IMR-90 (cell line): ENCODE measurements at regions not wholly inside any gene's neighbourhood (a gene's known extent, or its start where the extent isn't known, plus 50 kb on each side); places are given as distances from the start of the nearest gene placed in this dataset.

Source experiments
- ATAC-seq: fragments of 200-7000 bp; cut with Tn5 transposase; 2 replicates; pipeline ENCODE4 v1.9.1; 2020; ENCODE audit warnings: low read depth, mild to moderate bottlenecking, moderate library complexity
- BruUV-seq: library from RNA; stranded (reverse); fragments of 400-500 nt; replicated peaks from 2 replicates; lab custom pipeline; 2021; lab: Mats Ljungman, UMichigan
- CTCF ChIA-PET: fragments of 300-600 bp; formaldehyde crosslinking; extraction: SDS; loops from one replicate; lab custom pipeline; 2021; ENCODE audit warnings: antibody characterized with exemption; lab: Yijun Ruan, JAX
- POLR2A ChIA-PET: fragments of 300-600 bp; sonication (Branson Sonifier 250); formaldehyde crosslinking; loops from one replicate; lab custom pipeline; 2022; ENCODE audit warnings: antibody characterized with exemption; ENCODE audit not compliant: unreplicated experiment; lab: Charles Lee
- DNase-seq: peaks from one replicate; pipeline ENCODE4 v3.0.0; 2013
- H2AFZ ChIP-seq: replicated peaks from 2 replicates; pipeline ENCODE3; 2013; ENCODE audit warnings: low read length, mild to moderate bottlenecking; ENCODE audit not compliant: poor library complexity
- H2AK5ac ChIP-seq: 2 replicates; pipeline ENCODE4 v1.6.1; 2013; ENCODE audit warnings: low read depth, low read length, inconsistent platforms
- H2AK9ac ChIP-seq: replicated peaks from 2 replicates; pipeline ENCODE3; 2013; ENCODE audit warnings: mild to moderate bottlenecking, low read depth, low read length, moderate library complexity; ENCODE audit not compliant: poor library complexity
- H2BK120ac ChIP-seq: 2 replicates; pipeline ENCODE4 v1.6.1; 2013; ENCODE audit warnings: low read depth, low read length, inconsistent platforms
- H2BK15ac ChIP-seq: 3 replicates; pipeline ENCODE4 v1.6.1; 2013; ENCODE audit warnings: low read depth, low read length, inconsistent platforms
- H2BK20ac ChIP-seq: 2 replicates; pipeline ENCODE4 v1.6.1; 2013; ENCODE audit warnings: low read depth, mild to moderate bottlenecking, inconsistent platforms, low read length, moderate library complexity
- H2BK5ac ChIP-seq: 2 replicates; pipeline ENCODE4 v1.6.1; 2013; ENCODE audit warnings: mild to moderate bottlenecking, low read depth, low read length, inconsistent platforms; ENCODE audit not compliant: poor library complexity, severe bottlenecking
- H3K14ac ChIP-seq: replicated peaks from 2 replicates; pipeline ENCODE4 v1.6.1; 2013; ENCODE audit warnings: low read depth, low read length, inconsistent platforms
- H3K18ac ChIP-seq: 2 replicates; pipeline ENCODE4 v1.6.1; 2013; ENCODE audit warnings: low read depth, low read length, control low read depth
- H3K23ac ChIP-seq: 2 replicates; pipeline ENCODE4 v1.6.1; 2013; ENCODE audit warnings: low read depth, low read length, inconsistent platforms
- H3K27ac ChIP-seq: 2 replicates; pipeline ENCODE4 v1.5.1; 2013; ENCODE audit warnings: mild to moderate bottlenecking, control low read depth, low read length; ENCODE audit not compliant: insufficient read depth
- H3K27me3 ChIP-seq: 2 replicates; pipeline ENCODE4 v1.6.1; 2013; ENCODE audit warnings: low read length; ENCODE audit not compliant: control insufficient read depth, insufficient read depth
- H3K36me3 ChIP-seq: 2 replicates; pipeline ENCODE4 v1.6.1; 2013; ENCODE audit warnings: low read length, mixed read lengths; ENCODE audit not compliant: control insufficient read depth, insufficient read depth
- H3K4ac ChIP-seq: 2 replicates; pipeline ENCODE4 v1.6.1; 2013; ENCODE audit warnings: low read depth, low read length, inconsistent platforms
- H3K4me1 ChIP-seq: 2 replicates; pipeline ENCODE4 v1.6.1; 2013; ENCODE audit warnings: low read length, mixed read lengths; ENCODE audit not compliant: control insufficient read depth, insufficient read depth
- H3K4me2 ChIP-seq: 2 replicates; pipeline ENCODE4 v1.6.1; 2013; ENCODE audit warnings: low read depth, mild to moderate bottlenecking, control low read depth, low read length, moderate library complexity
- H3K4me3 ChIP-seq: 2 replicates; pipeline ENCODE4 v1.5.1; 2013; ENCODE audit warnings: low read depth, mild to moderate bottlenecking, control low read depth, low read length, moderate library complexity; ENCODE audit not compliant: insufficient read depth
- H3K56ac ChIP-seq: 2 replicates; pipeline ENCODE4 v1.6.1; 2013; ENCODE audit warnings: low read length, inconsistent platforms; ENCODE audit not compliant: insufficient read depth; ENCODE audit errors: extremely low read depth
- H3K79me1 ChIP-seq, 2 experiments: 2 replicates each; pipeline ENCODE4 v1.6.1; 2013; ENCODE audit warnings: low read length in 2 of 2, inconsistent platforms in 1 of 2, low read depth in 1 of 2
- H3K9ac ChIP-seq: 2 replicates; pipeline ENCODE4 v1.6.1; 2013; ENCODE audit warnings: low read depth, low read length, control low read depth
- H3K9me1 ChIP-seq: 2 replicates; pipeline ENCODE4 v1.6.1; 2013; ENCODE audit warnings: low read length, inconsistent platforms; ENCODE audit not compliant: insufficient read depth
- H3K9me3 ChIP-seq: 2 replicates; pipeline ENCODE4 v1.6.1; 2013; ENCODE audit warnings: low read length; ENCODE audit not compliant: control insufficient read depth, insufficient read depth
- H4K20me1 ChIP-seq: 2 replicates; pipeline ENCODE4 v1.6.1; 2013; ENCODE audit warnings: low read length, inconsistent platforms; ENCODE audit not compliant: insufficient read depth
- H4K5ac ChIP-seq: 2 replicates; pipeline ENCODE4 v1.6.1; 2013; ENCODE audit warnings: mild to moderate bottlenecking, low read depth, low read length, control low read depth
- H4K8ac ChIP-seq, 2 experiments: 2 replicates each; pipeline ENCODE4 v1.6.1; 2013; ENCODE audit warnings: low read depth in 2 of 2, low read length in 2 of 2, control low read depth in 1 of 2, inconsistent platforms in 1 of 2
- H4K91ac ChIP-seq: 2 replicates; pipeline ENCODE4 v1.6.1; 2013; ENCODE audit warnings: low read depth, low read length, inconsistent platforms; ENCODE audit not compliant: insufficient read depth
- CHD1 ChIP-seq: IDR thresholded peaks from 2 replicates; pipeline ENCODE4 v1.6.1; 2012; ENCODE audit warnings: low read depth, low read length, improper control_type of control experiment
- RCOR1 ChIP-seq: IDR thresholded peaks from 2 replicates; pipeline ENCODE4 v1.6.1; 2012; ENCODE audit warnings: mild to moderate bottlenecking, low read length, improper control_type of control experiment; ENCODE audit not compliant: insufficient replicate concordance
- RFX5 ChIP-seq: IDR thresholded peaks from 2 replicates; pipeline ENCODE4 v1.8.0; 2012; ENCODE audit warnings: low read depth, mild to moderate bottlenecking, low read length, moderate library complexity
- WGBS, 2 experiments: methylation state at CpG; one replicate each; pipeline versions ENCODE4 v1.1.5 to v1.1.7; 2013; ENCODE audit warnings: missing lambda C conversion rate in 2 of 2; ENCODE audit not compliant: insufficient read length in 1 of 2; ENCODE audit errors: extremely low coverage in 2 of 2; 5-methylcytosine and 5-hydroxymethylcytosine counted together
- dilution Hi-C: fragments of 300-500 bp; cut with HindIII; formaldehyde crosslinking; loops from one replicate; pipeline ENCODE4 v1.14.3; 2018; ENCODE audit warnings: low sequenced_read_pairs; ENCODE audit not compliant: unreplicated experiment
- in situ Hi-C: fragments of 300-500 bp; cut with MboI; formaldehyde crosslinking; loops from 3 replicates; pipeline ENCODE4 v1.14.3; 2019; ENCODE audit warnings: low sequenced_read_pairs, inconsistent platforms, mixed read lengths
- intact Hi-C: fragments of 100-400 bp; cut with micrococcal nuclease; formaldehyde crosslinking; loops from 2 replicates; pipeline ENCODE4 v1.10.0; 2022

DNA sequence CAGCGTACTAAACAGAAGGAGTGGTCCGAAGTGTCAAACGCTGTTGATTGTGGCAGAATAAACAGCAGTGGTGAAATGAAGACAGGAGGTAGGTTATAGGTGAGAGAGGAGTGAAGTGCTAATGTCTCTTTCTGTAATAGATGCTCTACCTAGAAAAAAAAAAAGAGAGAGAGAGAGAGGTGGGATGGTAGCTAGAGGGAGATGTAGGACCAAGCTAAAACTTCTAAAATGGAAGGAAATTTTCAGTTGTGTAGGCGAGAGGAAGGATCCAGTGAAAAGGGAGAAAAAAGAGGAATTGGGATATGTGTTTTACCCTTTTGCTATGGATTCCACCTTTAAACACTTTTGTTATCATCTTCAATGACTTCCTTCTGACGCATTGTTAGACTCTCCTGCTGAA lies 126.5 kb upstream of the BMP2 start:
- Histone ChIP-seq H2BK20ac (no peak overlapping the region), H3K18ac (no peak overlapping the region), H3K56ac (no peak overlapping the region), H3K79me1 (no peaks in the 10 kb centered on the region), H3K14ac (no peak overlapping the region), H3K9ac (no peak overlapping the region), H3K9me3 (no peaks in the 10 kb centered on the region), H4K91ac (no peak overlapping the region), H3K27me3 (peaks cover 6% of the 10 kb centered on the region), H3K4me3 (no peak overlapping the region), H3K23ac (no peak overlapping the region), H3K4me1 (no peaks in the 10 kb centered on the region), H2BK120ac (no peak overlapping the region), H3K4ac (no peak overlapping the region), H3K4me2 (no peak overlapping the region), H2BK5ac (no peak overlapping the region), H4K5ac (no peak overlapping the region), H2AK5ac (no peak overlapping the region), H2AFZ (no peak overlapping the region), H2BK15ac (no peak overlapping the region), H2AK9ac (no peak overlapping the region), H4K20me1 (no peaks in the 10 kb centered on the region), H4K8ac (no peak overlapping the region), H3K27ac (no peak overlapping the region), H3K36me3 (no peaks in the 10 kb centered on the region), H3K9me1 (no peaks in the 10 kb centered on the region)
- ATAC-seq (no peak), DNase-seq (no peak)
- POLR2A ChIA-PET: no interaction called here
- no TSS peak for BruUV-seq
- WGBS, 2 experiments: 49% methylated on average over 2 of the region's 5 CpGs; no CpG with 5 or more reads in 1 of the 2 experiments
- no peak for TF ChIP-seq RCOR1
- no peak for TF ChIP-seq RFX5
- no peak for TF ChIP-seq CHD1
- CTCF ChIA-PET: interaction anchor here (0.6 kb wide), 2 partner anchors 10 to 104 kb away, joined by 4 read pairs; no protein-coding TSS in a partner anchor
- in situ Hi-C loops (no loop called here), dilution Hi-C loops (no loop called here), intact Hi-C loops (no loop called here)
